Large intestine (tissue), 3 donors: ENCODE measurements at regions not wholly inside any gene's neighbourhood (a gene's known extent, or its start where the extent isn't known, plus 50 kb on each side); places are given as distances from the start of the nearest gene placed in this dataset.

Experiments used
- DNase-seq, 2 donors: peaks; one replicate each; pipeline versions ENCODE4 v3.0.0 to v3.0.0-alpha.2; 2013
- H3K27ac ChIP-seq: one replicate; pipeline ENCODE4 v1.5.1; 2013; ENCODE audit warnings: low read length
- H3K27me3 ChIP-seq: 2 replicates; pipeline ENCODE4 v1.6.1; 2013; ENCODE audit warnings: low read length; ENCODE audit not compliant: control insufficient read depth, insufficient read depth
- H3K36me3 ChIP-seq: 2 replicates; pipeline ENCODE4 v1.6.1; 2013; ENCODE audit warnings: low read length; ENCODE audit not compliant: control insufficient read depth, insufficient read depth
- H3K4me1 ChIP-seq: one replicate; pipeline ENCODE4 v1.6.1; 2013; ENCODE audit warnings: low read length; ENCODE audit not compliant: control insufficient read depth, insufficient read depth
- H3K4me3 ChIP-seq: one replicate; pipeline ENCODE4 v1.5.1; 2013; ENCODE audit warnings: low read length
- H3K9me3 ChIP-seq: one replicate; pipeline ENCODE4 v1.6.1; 2013; ENCODE audit warnings: mild to moderate bottlenecking, low read depth, low read length, moderate library complexity; ENCODE audit not compliant: control insufficient read depth
- WGBS: methylation state at CpG from one replicate; pipeline ENCODE4 v1.1.5; 2013; ENCODE audit warnings: low lambda C conversion rate; ENCODE audit not compliant: insufficient coverage; 5-methylcytosine and 5-hydroxymethylcytosine counted together

DNA sequence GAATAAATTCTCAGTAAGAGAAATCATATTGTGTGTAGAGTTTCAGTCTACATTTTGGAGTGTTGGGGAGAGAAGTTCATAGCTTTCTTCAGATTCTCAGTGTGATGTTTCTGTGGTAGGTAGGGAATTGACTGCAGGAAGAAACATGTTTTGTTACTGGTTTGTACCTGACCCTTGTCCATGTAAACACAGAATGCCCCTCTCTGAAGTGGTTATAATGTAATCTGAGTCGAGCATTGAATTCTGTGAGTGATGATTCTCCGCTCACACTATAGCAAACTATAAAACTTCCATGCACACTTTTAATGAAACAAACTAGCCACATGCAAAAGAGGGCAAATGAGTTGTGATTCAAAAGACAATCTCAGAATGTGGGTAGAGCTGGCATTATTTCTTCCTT lies 433.2 kb downstream of the USP25 start:
- Histone ChIP-seq H3K27me3 (no peaks in the 10 kb centered on the region), H3K4me1 (no peaks in the 10 kb centered on the region), H3K27ac (no peak overlapping the region), H3K4me3 (no peak overlapping the region), H3K36me3 (no peaks in the 10 kb centered on the region), H3K9me3 (no peaks in the 10 kb centered on the region)
- DNase-seq: no peak
- no CpG with 5 or more reads among the region's 2 CpGs for WGBS

DNA sequence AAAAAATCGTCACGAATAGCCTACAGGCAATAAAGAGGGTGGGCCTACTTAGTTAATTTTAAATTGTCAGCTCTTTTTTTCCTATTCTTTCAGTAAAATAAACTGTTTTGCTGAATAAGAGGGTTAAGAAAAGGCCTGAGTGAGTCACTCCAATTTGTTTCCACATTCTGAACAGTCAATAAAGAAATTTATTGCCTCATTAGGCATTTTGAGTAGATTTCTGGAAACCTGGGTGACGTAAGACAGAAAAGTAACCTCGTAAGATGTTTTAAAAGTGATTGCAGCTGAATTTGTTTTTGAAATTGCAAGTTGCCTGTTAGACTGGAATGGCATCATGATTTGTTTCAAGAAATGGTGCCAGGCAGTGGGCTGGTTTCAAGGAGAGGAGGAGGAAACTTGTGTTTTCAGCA lies 439.3 kb downstream of the USP25 start:
- WGBS: 50% methylated on average over 2 of the region's 4 CpGs
- Histone ChIP-seq H3K27me3 (no peaks in the 10 kb centered on the region), H3K9me3 (no peaks in the 10 kb centered on the region), H3K36me3 (no peaks in the 10 kb centered on the region), H3K27ac (peak overlapping the region; percentile 32), H3K4me1 (no peaks in the 10 kb centered on the region), H3K4me3 (no peak overlapping the region)
- DNase-seq: peak in 1 of 2 donors; percentile 24

DNA sequence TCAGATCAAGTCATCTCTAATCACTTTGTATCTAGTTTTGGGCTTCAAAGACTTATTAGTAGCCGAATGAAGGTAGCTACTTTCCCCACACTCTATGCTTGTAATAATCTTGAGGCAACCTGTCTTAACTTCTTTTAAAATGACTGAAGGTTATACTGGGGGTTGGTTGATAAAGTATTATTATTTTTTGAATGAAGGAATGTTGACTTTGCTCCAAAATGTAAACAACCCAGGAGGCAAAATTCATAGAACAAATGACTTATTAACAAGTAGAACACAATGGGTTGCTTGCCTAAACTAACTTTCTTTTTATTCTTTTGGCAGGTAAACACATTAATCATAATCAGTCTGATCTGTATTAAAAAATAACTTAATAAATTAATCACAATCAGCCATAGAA lies 440.0 kb downstream of the USP25 start:
- WGBS: 67% methylated on average over 1 of the region's 1 CpG
- Histone ChIP-seq H3K27ac (no peak overlapping the region), H3K4me1 (no peaks in the 10 kb centered on the region), H3K4me3 (no peak overlapping the region), H3K9me3 (no peaks in the 10 kb centered on the region), H3K36me3 (no peaks in the 10 kb centered on the region), H3K27me3 (no peaks in the 10 kb centered on the region)
- no peak for DNase-seq

DNA sequence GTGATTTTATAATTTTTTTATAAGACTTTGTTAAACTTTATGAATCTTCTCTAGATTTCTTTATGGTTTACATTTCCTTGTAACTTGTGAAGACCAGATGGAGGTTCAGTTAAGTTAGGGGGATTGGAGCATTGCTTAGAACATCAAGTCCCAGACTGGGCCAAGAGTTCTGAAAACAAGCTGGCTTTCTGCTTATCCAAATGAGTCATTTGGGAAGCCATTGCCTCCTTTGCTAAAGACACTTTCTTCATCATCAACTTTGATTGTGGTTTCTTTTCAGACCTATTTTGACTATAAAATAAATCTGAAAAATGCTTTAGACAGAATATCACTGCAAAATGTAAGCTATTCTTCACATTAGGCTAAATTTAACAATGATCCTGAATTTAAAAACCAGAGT lies 446.8 kb downstream of the USP25 start:
- no peak for DNase-seq
- Histone ChIP-seq H3K36me3 (no peaks in the 10 kb centered on the region), H3K4me1 (no peaks in the 10 kb centered on the region), H3K9me3 (no peaks in the 10 kb centered on the region), H3K27ac (no peak overlapping the region), H3K4me3 (no peak overlapping the region), H3K27me3 (no peaks in the 10 kb centered on the region)

DNA sequence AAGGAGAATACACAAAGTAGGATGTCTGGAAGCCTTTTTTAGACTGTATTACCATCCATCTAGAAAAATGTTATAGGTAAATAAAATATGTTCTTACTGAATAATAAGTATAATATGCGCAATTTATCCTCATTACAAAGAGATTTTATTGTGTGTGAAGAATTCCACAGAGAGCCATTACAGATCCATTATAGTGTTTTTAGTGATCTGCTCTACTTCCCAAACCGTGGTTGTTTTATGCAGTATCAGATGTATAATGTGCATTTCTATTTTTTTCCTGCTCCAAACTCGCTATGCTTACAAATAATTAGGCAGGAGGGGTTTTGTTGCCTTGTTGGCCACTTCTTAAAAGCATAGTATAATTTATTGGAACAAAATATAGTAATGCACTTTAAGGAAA lies 447.8 kb downstream of the USP25 start:
- Histone ChIP-seq H3K27me3 (no peaks in the 10 kb centered on the region), H3K4me1 (no peaks in the 10 kb centered on the region), H3K4me3 (no peak overlapping the region), H3K36me3 (no peaks in the 10 kb centered on the region), H3K27ac (no peak overlapping the region), H3K9me3 (no peaks in the 10 kb centered on the region)
- no peak for DNase-seq
- 100% methylated on average over 1 of the region's 3 CpGs for WGBS

DNA sequence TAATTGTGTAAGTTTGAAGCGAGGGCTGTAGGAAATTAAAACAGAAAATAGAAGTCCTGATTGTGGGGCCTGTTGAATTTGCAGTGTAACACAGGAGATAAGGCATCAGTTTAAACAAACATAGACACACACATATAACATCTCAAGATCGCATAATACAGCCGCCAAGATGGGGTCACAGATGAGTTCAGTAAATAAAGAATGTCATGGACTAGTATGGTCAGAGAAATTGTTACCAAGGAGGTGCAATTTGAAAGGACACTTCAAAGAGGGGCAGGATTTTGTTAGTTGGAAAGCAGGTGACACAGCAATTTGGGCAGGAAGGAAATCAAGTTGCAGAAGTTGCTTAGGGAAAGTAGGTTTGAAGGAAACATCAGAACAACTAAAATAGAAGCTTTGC lies 450.0 kb downstream of the USP25 start:
- H3K36me3 ChIP-seq: no peaks in the 10 kb centered on the region
- H3K27ac ChIP-seq: no peak overlapping the region
- DNase-seq: peak in 1 of 2 donors; percentile 21
- 0% methylated on average over 1 of the region's 3 CpGs for WGBS
- no peaks in the 10 kb centered on the region for H3K27me3 ChIP-seq
- H3K4me3 ChIP-seq: no peak overlapping the region
- no peaks in the 10 kb centered on the region for H3K4me1 ChIP-seq
- no peaks in the 10 kb centered on the region for H3K9me3 ChIP-seq

DNA sequence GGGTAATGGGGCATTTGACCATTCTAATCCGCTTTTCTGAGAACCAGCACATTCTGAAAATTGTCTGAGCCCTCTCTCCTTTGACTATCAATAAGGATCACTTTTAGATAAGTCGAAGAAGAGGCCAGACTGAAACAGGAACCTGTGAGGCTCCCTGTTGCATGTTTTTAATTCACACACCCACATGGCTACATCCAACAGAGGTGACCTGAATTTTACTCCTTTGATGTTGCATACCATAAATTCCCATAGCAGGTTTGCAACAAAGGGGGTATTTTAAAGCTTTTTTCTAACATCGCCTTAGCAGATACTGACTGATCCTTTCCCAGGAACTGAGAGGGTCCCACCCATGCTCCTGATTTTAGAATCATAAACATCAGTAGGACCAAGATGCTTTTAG lies 450.8 kb downstream of the USP25 start:
- H3K9me3 ChIP-seq: no peaks in the 10 kb centered on the region
- no CpG with 5 or more reads among the region's 3 CpGs for WGBS
- no peak overlapping the region for H3K27ac ChIP-seq
- no peaks in the 10 kb centered on the region for H3K4me1 ChIP-seq
- no peak for DNase-seq
- H3K36me3 ChIP-seq: no peaks in the 10 kb centered on the region
- H3K27me3 ChIP-seq: no peaks in the 10 kb centered on the region
- H3K4me3 ChIP-seq: no peak overlapping the region

DNA sequence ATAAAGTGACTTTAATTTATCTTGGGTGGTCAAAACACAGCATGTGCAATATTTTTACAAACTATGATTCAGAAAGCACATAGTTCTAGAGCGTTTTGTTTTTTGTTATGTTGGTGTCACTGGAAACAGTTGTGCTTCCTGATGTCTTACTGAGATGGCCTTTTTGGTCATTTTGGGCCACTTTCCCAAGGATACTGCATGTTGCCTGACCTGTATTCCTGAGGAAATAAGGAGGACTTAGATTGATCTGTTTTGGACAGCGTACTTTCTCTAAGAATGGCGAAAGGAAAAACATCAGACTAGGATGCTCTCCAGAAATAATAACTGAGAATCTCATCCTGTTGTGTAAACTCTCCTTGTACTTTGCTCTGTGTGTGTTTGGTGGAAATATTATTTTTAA lies 451.2 kb downstream of the USP25 start:
- Histone ChIP-seq H3K27ac (no peak overlapping the region), H3K9me3 (no peaks in the 10 kb centered on the region), H3K4me1 (no peaks in the 10 kb centered on the region), H3K27me3 (no peaks in the 10 kb centered on the region), H3K4me3 (no peak overlapping the region), H3K36me3 (no peaks in the 10 kb centered on the region)
- 100% methylated on average over 1 of the region's 3 CpGs for WGBS
- DNase-seq: no peak

DNA sequence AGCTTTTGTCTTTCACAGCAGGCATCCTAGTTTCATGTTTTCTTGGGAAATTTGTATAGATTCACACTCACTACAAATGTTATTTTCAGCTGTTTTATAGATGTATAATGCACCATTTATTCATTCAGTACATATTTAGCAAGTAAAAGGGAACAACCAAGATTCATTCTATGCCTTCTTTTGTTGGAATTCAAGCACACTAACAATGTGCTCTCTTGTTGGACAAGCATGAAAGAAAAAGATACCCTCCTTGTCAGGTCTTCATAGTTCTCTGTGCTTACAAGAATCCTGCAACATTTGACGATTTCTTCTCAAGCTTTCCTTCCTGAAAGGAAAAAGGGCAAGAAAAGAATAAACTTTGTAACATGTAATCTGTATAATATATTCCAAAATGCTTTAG lies 456.0 kb downstream of the USP25 start:
- Histone ChIP-seq H3K27me3 (no peaks in the 10 kb centered on the region), H3K36me3 (no peaks in the 10 kb centered on the region), H3K4me3 (no peak overlapping the region), H3K9me3 (no peaks in the 10 kb centered on the region), H3K4me1 (no peaks in the 10 kb centered on the region), H3K27ac (no peak overlapping the region)
- 33% methylated on average over 1 of the region's 1 CpG for WGBS
- no peak for DNase-seq

DNA sequence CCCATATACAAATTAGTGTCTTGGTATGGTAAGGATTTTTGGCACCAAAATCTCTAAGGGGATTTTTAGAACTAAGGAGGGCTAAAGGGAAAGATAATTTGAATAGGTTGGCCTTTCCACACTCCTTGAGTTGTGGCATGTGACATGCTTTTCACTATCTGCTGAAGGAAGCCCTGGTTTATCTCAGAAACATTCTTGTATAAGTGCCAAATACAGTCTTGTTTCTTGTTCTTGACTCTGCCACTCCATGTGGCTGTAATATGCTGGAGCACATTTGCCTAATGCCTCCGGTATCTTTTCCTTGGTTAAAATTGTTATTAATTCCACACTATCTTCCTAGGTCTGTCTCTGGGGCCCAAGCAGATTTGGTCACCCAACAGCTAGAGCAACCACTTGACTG lies 457.0 kb downstream of the USP25 start:
- H3K27ac ChIP-seq: no peak overlapping the region
- H3K27me3 ChIP-seq: no peaks in the 10 kb centered on the region
- DNase-seq: peak in 1 of 2 donors; percentile 39
- no peak overlapping the region for H3K4me3 ChIP-seq
- no peaks in the 10 kb centered on the region for H3K36me3 ChIP-seq
- WGBS: no CpG with 5 or more reads among the region's 1 CpG
- no peaks in the 10 kb centered on the region for H3K4me1 ChIP-seq
- no peaks in the 10 kb centered on the region for H3K9me3 ChIP-seq

DNA sequence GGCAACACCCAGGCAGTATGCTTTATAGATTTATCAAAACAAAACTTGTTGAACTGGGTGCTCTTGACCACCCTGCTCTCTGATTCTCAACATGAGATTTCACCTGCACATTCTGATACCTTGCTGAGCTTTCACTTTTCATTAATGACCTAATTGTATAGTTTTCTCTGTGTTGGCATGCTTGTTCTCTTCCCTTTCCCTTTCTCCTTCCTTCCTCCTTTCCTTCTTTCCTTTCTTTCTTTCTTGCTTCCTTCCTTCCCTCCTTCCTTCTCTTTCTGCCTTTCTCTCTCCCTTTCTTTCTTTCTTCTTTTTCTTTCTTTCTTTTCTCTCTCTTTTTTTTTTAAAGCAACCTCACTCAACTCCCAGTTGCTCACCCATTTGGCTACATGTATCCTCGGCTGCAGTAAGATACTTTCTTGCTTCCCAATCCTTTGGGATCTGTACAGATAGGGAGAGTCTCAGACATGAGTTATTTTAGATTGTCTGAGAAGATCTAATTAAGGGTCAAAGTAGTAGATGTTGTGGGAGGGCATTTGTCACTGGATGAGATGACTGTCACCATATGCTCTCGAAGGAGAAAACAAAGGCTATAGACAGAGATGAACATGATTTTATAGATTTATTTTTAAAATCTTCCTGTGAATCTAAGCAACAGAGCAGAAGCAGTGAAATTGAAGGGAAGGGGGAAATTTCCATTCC lies 458.0 kb downstream of the USP25 start:
- WGBS: 84% methylated on average over 2 of the region's 2 CpGs
- H3K4me1 ChIP-seq: no peaks in the 10 kb centered on the region
- H3K27ac ChIP-seq: no peak overlapping the region
- no peak for DNase-seq
- no peak overlapping the region for H3K4me3 ChIP-seq
- H3K36me3 ChIP-seq: no peaks in the 10 kb centered on the region
- H3K27me3 ChIP-seq: no peaks in the 10 kb centered on the region
- H3K9me3 ChIP-seq: no peaks in the 10 kb centered on the region
